Stomach (tissue), 4 donors: ENCODE measurements at regions not wholly inside any gene's neighbourhood (a gene's known extent, or its start where the extent isn't known, plus 50 kb on each side); places are given as distances from the start of the nearest gene placed in this dataset.
"Not testable (repeated sequence)": the region's sequence is repeated elsewhere in the genome, so short reads cannot be mapped to it uniquely, and the experiment has no call there.

Experiments used
- CTCF ChIP-seq, 7 experiments: fragments of 450-650 bp in 4 of 7; fragments of 200-600 bp in 3 of 7; sonication (generic) in 3 of 7; IDR thresholded peaks; one replicate each; pipeline ENCODE4 v1.5.1; 2016 to 2019; ENCODE audit warnings: antibody characterized with exemption in 7 of 7, control low read depth in 2 of 7, mild to moderate bottlenecking in 1 of 7
- POLR2A ChIP-seq, 4 donors: fragments of 450-650 bp; IDR thresholded peaks; one replicate each; pipeline ENCODE4 v1.6.1; 2016; ENCODE audit warnings: antibody characterized with exemption in 4 of 4, control low read depth in 2 of 4, mild to moderate bottlenecking in 1 of 4, moderate library complexity in 1 of 4
- POLR2AphosphoS5 ChIP-seq, 3 donors: sonication (generic); formaldehyde crosslinking; IDR thresholded peaks; one replicate each; pipeline ENCODE4 v1.6.1; 2016; ENCODE audit warnings: antibody characterized with exemption in 3 of 3

DNA sequence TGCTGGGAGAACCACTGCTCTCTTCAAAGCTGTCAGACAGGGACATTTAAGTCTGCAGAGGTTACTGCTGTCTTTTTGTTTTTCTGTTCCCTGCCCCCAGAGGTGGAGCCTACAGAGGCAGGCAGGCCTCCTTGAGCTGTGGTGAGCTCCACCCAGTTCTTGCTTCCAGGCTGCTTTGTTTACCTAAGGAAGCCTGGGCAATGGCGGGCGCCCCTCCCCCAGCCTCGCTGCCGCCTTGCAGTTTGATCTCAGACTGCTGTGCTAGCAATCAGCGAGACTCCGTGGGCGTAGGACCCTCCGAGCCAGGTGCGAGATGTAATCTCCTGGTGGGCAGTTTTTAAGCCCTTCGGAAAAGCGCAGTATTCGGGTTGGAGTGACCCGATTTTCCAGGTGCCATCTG is 65.8 kb upstream of the KYNU start:
- not testable (repeated sequence) for TF ChIP-seq CTCF, POLR2A, POLR2AphosphoS5 (IDR thresholded peaks at IDR 0.05)
